ENCODE measurements at regions not wholly inside any gene's neighbourhood (a gene's known extent, or its start where the extent isn't known, plus 50 kb on each side); places are given as distances from the start of the nearest gene placed in this dataset.
A peak's percentile ranks its signal among the peaks of the same experiment; 100 is the strongest.

DNA sequence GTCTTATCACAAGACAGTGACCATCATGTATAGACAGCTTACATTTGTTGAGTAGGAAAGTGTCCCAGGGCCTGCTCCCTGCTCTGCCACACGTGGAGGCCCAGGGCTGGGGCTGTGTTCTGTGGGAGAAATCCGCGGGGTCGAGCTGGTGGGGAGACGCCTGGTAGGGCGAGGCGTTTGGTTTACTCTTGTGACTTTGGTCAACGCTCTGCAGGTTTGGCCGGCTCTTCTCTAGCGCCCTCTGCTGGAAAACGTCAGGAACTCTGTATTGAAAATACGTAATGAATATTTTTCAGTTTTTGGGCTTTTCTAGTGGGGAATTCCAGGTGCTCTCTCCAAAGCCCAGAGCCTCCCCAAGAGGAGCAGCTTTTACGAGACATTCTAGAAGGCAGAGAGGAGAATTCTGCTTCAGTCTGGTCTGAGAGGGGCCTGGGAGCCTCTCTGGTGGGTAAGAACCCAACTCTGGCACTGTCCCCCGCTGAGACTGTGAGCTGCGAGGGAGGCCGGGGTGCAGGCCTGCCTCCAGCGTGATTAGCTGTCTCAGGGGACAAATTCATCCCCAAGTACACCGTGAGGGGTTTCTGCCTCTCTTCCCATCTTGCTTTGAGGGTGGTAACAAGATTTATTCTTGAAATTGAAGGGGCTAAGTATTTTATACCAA, 112.6 kb upstream of the RALGAPA2 start (continued):
- TF ChIP-seq, protein P1, sequence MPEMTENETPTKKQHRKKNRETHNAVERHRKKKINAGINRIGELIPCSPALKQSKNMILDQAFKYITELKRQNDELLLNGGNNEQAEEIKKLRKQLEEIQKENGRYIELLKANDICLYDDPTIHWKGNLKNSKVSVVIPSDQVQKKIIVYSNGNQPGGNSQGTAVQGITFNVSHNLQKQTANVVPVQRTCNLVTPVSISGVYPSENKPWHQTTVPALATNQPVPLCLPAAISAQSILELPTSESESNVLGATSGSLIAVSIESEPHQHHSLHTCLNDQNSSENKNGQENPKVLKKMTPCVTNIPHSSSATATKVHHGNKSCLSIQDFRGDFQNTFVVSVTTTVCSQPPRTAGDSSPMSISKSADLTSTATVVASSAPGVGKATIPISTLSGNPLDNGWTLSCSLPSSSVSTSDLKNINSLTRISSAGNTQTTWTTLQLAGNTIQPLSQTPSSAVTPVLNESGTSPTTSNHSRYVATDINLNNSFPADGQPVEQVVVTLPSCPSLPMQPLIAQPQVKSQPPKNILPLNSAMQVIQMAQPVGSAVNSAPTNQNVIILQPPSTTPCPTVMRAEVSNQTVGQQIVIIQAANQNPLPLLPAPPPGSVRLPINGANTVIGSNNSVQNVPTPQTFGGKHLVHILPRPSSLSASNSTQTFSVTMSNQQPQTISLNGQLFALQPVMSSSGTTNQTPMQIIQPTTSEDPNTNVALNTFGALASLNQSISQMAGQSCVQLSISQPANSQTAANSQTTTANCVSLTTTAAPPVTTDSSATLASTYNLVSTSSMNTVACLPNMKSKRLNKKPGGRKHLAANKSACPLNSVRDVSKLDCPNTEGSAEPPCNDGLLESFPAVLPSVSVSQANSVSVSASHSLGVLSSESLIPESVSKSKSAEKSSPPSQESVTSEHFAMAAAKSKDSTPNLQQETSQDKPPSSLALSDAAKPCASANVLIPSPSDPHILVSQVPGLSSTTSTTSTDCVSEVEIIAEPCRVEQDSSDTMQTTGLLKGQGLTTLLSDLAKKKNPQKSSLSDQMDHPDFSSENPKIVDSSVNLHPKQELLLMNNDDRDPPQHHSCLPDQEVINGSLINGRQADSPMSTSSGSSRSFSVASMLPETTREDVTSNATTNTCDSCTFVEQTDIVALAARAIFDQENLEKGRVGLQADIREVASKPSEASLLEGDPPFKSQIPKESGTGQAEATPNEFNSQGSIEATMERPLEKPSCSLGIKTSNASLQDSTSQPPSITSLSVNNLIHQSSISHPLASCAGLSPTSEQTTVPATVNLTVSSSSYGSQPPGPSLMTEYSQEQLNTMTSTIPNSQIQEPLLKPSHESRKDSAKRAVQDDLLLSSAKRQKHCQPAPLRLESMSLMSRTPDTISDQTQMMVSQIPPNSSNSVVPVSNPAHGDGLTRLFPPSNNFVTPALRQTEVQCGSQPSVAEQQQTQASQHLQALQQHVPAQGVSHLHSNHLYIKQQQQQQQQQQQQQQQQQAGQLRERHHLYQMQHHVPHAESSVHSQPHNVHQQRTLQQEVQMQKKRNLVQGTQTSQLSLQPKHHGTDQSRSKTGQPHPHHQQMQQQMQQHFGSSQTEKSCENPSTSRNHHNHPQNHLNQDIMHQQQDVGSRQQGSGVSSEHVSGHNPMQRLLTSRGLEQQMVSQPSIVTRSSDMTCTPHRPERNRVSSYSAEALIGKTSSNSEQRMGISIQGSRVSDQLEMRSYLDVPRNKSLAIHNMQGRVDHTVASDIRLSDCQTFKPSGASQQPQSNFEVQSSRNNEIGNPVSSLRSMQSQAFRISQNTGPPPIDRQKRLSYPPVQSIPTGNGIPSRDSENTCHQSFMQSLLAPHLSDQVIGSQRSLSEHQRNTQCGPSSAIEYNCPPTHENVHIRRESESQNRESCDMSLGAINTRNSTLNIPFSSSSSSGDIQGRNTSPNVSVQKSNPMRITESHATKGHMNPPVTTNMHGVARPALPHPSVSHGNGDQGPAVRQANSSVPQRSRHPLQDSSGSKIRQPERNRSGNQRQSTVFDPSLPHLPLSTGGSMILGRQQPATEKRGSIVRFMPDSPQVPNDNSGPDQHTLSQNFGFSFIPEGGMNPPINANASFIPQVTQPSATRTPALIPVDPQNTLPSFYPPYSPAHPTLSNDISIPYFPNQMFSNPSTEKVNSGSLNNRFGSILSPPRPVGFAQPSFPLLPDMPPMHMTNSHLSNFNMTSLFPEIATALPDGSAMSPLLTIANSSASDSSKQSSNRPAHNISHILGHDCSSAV (CRISPR knock-in tag; IDR thresholded peaks at IDR 0.05; ENCODE audit: borderline replicate concordance), result 0 out of 2 replicates have a peak, but pooled peaks have one; percentile 42
- TF ChIP-seq ARNTL (CRISPR knock-in tag; IDR thresholded peaks at IDR 0.05) (no peak), ZNF160 (CRISPR knock-in tag; IDR thresholded peaks at IDR 0.05) (no peak), ZNF737 (CRISPR knock-in tag; IDR thresholded peaks at IDR 0.05; ENCODE audit: borderline replicate concordance) (no peak), TP53 (CRISPR knock-in tag; conservative IDR thresholded peaks at IDR 0.05) (no peak), ZBTB7B (CRISPR knock-in tag; IDR thresholded peaks at IDR 0.05) (no peak), HOXA5 (CRISPR knock-in tag; IDR thresholded peaks at IDR 0.05) (no peak), ZNF550 (CRISPR knock-in tag; IDR thresholded peaks at IDR 0.05; ENCODE audit: borderline replicate concordance) (no peak), SNRNP70 (IDR thresholded peaks at IDR 0.05; ENCODE audit: low read depth, low read length) (no peak), ZNF24 (IDR thresholded peaks at IDR 0.05) (no peak), ZNF569 (CRISPR knock-in tag; IDR thresholded peaks at IDR 0.05; ENCODE audit: borderline replicate concordance) (no peak), ZNF572 (CRISPR knock-in tag; IDR thresholded peaks at IDR 0.05) (no peak)
- TF ChIP-seq, protein P2, sequence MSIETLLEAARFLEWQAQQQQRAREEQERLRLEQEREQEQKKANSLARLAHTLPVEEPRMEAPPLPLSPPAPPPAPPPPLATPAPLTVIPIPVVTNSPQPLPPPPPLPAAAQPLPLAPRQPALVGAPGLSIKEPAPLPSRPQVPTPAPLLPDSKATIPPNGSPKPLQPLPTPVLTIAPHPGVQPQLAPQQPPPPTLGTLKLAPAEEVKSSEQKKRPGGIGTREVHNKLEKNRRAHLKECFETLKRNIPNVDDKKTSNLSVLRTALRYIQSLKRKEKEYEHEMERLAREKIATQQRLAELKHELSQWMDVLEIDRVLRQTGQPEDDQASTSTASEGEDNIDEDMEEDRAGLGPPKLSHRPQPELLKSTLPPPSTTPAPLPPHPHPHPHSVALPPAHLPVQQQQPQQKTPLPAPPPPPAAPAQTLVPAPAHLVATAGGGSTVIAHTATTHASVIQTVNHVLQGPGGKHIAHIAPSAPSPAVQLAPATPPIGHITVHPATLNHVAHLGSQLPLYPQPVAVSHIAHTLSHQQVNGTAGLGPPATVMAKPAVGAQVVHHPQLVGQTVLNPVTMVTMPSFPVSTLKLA (IDR thresholded peaks at IDR 0.05), result no peak
- TF ChIP-seq, protein P3, sequence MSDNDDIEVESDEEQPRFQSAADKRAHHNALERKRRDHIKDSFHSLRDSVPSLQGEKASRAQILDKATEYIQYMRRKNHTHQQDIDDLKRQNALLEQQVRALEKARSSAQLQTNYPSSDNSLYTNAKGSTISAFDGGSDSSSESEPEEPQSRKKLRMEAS (IDR thresholded peaks at IDR 0.05), result no peak
- TF ChIP-seq, protein P4, sequence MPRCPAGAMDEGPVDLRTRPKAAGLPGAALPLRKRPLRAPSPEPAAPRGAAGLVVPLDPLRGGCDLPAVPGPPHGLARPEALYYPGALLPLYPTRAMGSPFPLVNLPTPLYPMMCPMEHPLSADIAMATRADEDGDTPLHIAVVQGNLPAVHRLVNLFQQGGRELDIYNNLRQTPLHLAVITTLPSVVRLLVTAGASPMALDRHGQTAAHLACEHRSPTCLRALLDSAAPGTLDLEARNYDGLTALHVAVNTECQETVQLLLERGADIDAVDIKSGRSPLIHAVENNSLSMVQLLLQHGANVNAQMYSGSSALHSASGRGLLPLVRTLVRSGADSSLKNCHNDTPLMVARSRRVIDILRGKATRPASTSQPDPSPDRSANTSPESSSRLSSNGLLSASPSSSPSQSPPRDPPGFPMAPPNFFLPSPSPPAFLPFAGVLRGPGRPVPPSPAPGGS (CRISPR knock-in tag; IDR thresholded peaks at IDR 0.05), result no peak
- TF ChIP-seq, protein P5, sequence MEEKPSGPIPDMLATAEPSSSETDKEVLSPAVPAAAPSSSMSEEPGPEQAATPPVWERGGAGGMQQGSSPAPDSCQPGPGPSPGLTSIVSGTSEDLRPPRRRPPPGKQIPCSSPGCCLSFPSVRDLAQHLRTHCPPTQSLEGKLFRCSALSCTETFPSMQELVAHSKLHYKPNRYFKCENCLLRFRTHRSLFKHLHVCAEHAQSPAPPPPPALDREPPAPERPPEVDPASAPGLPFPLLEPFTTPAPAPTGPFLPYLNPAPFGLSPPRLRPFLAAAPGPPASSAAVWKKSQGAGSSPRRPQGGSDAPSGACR (CRISPR knock-in tag; IDR thresholded peaks at IDR 0.05), result no peak
- TF ChIP-seq, protein P6, sequence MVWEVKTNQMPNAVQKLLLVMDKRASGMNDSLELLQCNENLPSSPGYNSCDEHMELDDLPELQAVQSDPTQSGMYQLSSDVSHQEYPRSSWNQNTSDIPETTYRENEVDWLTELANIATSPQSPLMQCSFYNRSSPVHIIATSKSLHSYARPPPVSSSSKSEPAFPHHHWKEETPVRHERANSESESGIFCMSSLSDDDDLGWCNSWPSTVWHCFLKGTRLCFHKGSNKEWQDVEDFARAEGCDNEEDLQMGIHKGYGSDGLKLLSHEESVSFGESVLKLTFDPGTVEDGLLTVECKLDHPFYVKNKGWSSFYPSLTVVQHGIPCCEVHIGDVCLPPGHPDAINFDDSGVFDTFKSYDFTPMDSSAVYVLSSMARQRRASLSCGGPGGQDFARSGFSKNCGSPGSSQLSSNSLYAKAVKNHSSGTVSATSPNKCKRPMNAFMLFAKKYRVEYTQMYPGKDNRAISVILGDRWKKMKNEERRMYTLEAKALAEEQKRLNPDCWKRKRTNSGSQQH (CRISPR knock-in tag; IDR thresholded peaks at IDR 0.05; ENCODE audit: low read depth), result no peak
